CD4-positive, alpha-beta memory T cell (primary cell): ENCODE measurements at regions not wholly inside any gene's neighbourhood (a gene's known extent, or its start where the extent isn't known, plus 50 kb on each side); places are given as distances from the start of the nearest gene placed in this dataset.

Source experiments
- CTCF ChIA-PET: fragments of 350-600 bp; sonication (Branson Sonifier 250); formaldehyde crosslinking; loops from one replicate; lab custom pipeline; 2021; ENCODE audit warnings: inconsistent platforms; ENCODE audit not compliant: partially characterized antibody; lab: Charles Lee
- POLR2A ChIA-PET: fragments of 350-600 bp; sonication (Branson Sonifier 250); formaldehyde crosslinking; loops from one replicate; lab custom pipeline; 2021; ENCODE audit not compliant: partially characterized antibody; lab: Charles Lee
- DNase-seq, 5 donors: peaks; one replicate each; pipeline versions ENCODE4 v3.0.0 to v3.0.0-alpha.2; 2020 to 2022; ENCODE audit warnings: mixed read lengths in 1 of 5
- H3K27ac ChIP-seq: one replicate; pipeline ENCODE4 v1.7.0; 2013; ENCODE audit warnings: low read depth, low read length
- H3K27me3 ChIP-seq: 2 replicates; pipeline ENCODE4 v1.7.0; 2013; ENCODE audit warnings: mild to moderate bottlenecking, low read length, moderate library complexity; ENCODE audit not compliant: insufficient read depth
- H3K36me3 ChIP-seq: 2 replicates; pipeline ENCODE4 v1.7.0; 2013; ENCODE audit warnings: mild to moderate bottlenecking, low read length, moderate library complexity; ENCODE audit not compliant: insufficient read depth
- H3K4me1 ChIP-seq: 2 replicates; pipeline ENCODE4 v1.7.0; 2013; ENCODE audit warnings: mild to moderate bottlenecking, low read length, moderate library complexity; ENCODE audit not compliant: insufficient read depth
- H3K4me3 ChIP-seq, 2 donors: one replicate each; pipeline ENCODE4 v1.7.0; 2013; ENCODE audit warnings: low read length in 2 of 2, mild to moderate bottlenecking in 1 of 2
- H3K9me3 ChIP-seq, 2 donors: one replicate each; pipeline ENCODE4 v1.7.0; 2013; ENCODE audit warnings: low read length in 2 of 2, control low read depth in 1 of 2; ENCODE audit not compliant: control insufficient read depth in 1 of 2
- H3K27ac Mint-ChIP-seq, 7 donors: one replicate each; pipeline ENCODE4 v1.8.0; 2020 to 2021; ENCODE audit warnings: mixed read lengths in 7 of 7, mild to moderate bottlenecking in 6 of 7, inconsistent platforms in 3 of 7, moderate library complexity in 3 of 7
- H3K27me3 Mint-ChIP-seq, 2 donors: one replicate each; pipeline ENCODE4 v1.8.0; 2020 to 2021; ENCODE audit warnings: mixed read lengths in 2 of 2
- H3K36me3 Mint-ChIP-seq, 2 donors: one replicate each; pipeline ENCODE4 v1.8.0; 2020 to 2021; ENCODE audit warnings: mixed read lengths in 2 of 2, inconsistent platforms in 1 of 2, mild to moderate bottlenecking in 1 of 2
- H3K4me1 Mint-ChIP-seq, 4 donors: one replicate each; pipeline ENCODE4 v1.8.0; 2020 to 2021; ENCODE audit warnings: mixed read lengths in 4 of 4, mild to moderate bottlenecking in 1 of 4
- H3K4me3 Mint-ChIP-seq, 8 donors: one replicate each; pipeline ENCODE4 v1.8.0; 2020 to 2021; ENCODE audit warnings: mixed read lengths in 8 of 8, mild to moderate bottlenecking in 7 of 8, moderate library complexity in 6 of 8, inconsistent platforms in 3 of 8
- H3K9me3 Mint-ChIP-seq, 8 donors: one replicate each; pipeline ENCODE4 v1.8.0; 2020 to 2021; ENCODE audit warnings: mixed read lengths in 8 of 8, mild to moderate bottlenecking in 5 of 8, inconsistent platforms in 3 of 8, moderate library complexity in 1 of 8
- intact Hi-C: fragments of 100-400 bp; cut with micrococcal nuclease; formaldehyde crosslinking; loops from one replicate; pipeline ENCODE4 v1.15.1; 2023

GRCh38 chr13:38630780-38631179 is 56.1 kb upstream of the FREM2 start:
- no peaks in the 10 kb centered on the region for H3K27me3 ChIP-seq
- no peak overlapping the region for H3K4me3 ChIP-seq
- no peaks in the 10 kb centered on the region for H3K27me3 Mint-ChIP-seq
- H3K9me3 Mint-ChIP-seq: peaks cover 0 to 2% (median 0%) of the 10 kb centered on the region in 8 donors
- intact Hi-C loops: no loop called here
- H3K4me3 Mint-ChIP-seq: no peak overlapping the region
- no peak overlapping the region for H3K27ac ChIP-seq
- ChIA-PET CTCF (no interaction called here), POLR2A (no interaction called here)
- H3K27ac Mint-ChIP-seq: no peak overlapping the region
- H3K36me3 Mint-ChIP-seq: no peaks in the 10 kb centered on the region
- no peak for DNase-seq
- H3K4me1 ChIP-seq: no peaks in the 10 kb centered on the region
- H3K4me1 Mint-ChIP-seq: no peaks in the 10 kb centered on the region
- H3K36me3 ChIP-seq: no peaks in the 10 kb centered on the region
- no peaks in the 10 kb centered on the region for H3K9me3 ChIP-seq

DNA sequence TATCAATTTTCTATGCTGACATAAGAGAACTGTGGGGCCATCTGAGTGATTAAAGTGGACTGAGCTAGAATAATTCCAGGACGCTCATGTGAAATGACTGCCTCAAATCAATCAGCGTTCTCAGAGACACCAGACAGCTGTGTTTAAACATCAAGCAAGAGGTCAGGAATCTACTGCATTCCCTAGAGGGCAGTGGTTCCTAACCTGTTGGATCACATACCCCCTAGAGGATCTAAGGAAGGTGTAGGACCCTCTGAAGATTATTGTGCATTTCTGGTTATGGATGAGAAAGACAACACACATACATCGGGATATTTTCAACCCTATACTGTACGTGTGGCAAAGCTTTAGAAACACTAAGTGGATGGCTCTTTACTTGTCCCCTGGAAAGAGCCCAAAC is 51.8 kb upstream of the FREM2 start:
- H3K36me3 Mint-ChIP-seq: no peaks in the 10 kb centered on the region
- no peak overlapping the region for H3K4me3 Mint-ChIP-seq
- H3K27ac ChIP-seq: no peak overlapping the region
- H3K4me1 ChIP-seq: no peaks in the 10 kb centered on the region
- peaks cover 0 to 2% (median 0%) of the 10 kb centered on the region in 8 donors for H3K9me3 Mint-ChIP-seq
- H3K36me3 ChIP-seq: no peaks in the 10 kb centered on the region
- ChIA-PET CTCF (no interaction called here), POLR2A (no interaction called here)
- no peaks in the 10 kb centered on the region for H3K27me3 Mint-ChIP-seq
- no peak overlapping the region for H3K27ac Mint-ChIP-seq
- no peak overlapping the region for H3K4me3 ChIP-seq
- no peak for DNase-seq
- no peaks in the 10 kb centered on the region for H3K4me1 Mint-ChIP-seq
- no peaks in the 10 kb centered on the region for H3K27me3 ChIP-seq
- intact Hi-C loops: no loop called here
- no peaks in the 10 kb centered on the region for H3K9me3 ChIP-seq

- DNase-seq: no peak
- Mint-ChIP-seq H3K4me3 (no peak overlapping the region), H3K9me3 (peaks cover 0 to 2% (median 0%) of the 10 kb centered on the region in 8 donors), H3K27me3 (no peaks in the 10 kb centered on the region), H3K27ac (no peak overlapping the region), H3K36me3 (no peaks in the 10 kb centered on the region), H3K4me1 (no peaks in the 10 kb centered on the region)
- Histone ChIP-seq H3K27ac (no peak overlapping the region), H3K36me3 (no peaks in the 10 kb centered on the region), H3K27me3 (no peaks in the 10 kb centered on the region), H3K9me3 (no peaks in the 10 kb centered on the region), H3K4me1 (no peaks in the 10 kb centered on the region), H3K4me3 (no peak overlapping the region)
- intact Hi-C loops: no loop called here
- ChIA-PET CTCF (no interaction called here), POLR2A (no interaction called here)
Observed at GRCh38 chr13:38636073-38636472, 50.8 kb upstream of the FREM2 start.

GRCh38 chr13:38636761-38637160 is 50.1 kb upstream of the FREM2 start:
- intact Hi-C loops: no loop called here
- Mint-ChIP-seq H3K27ac (no peak overlapping the region), H3K4me1 (no peaks in the 10 kb centered on the region), H3K36me3 (no peaks in the 10 kb centered on the region), H3K4me3 (no peak overlapping the region), H3K27me3 (no peaks in the 10 kb centered on the region), H3K9me3 (peaks cover 0 to 2% (median 0%) of the 10 kb centered on the region in 8 donors)
- ChIA-PET POLR2A (no interaction called here), CTCF (no interaction called here)
- H3K4me1 ChIP-seq: no peaks in the 10 kb centered on the region
- no peak overlapping the region for H3K27ac ChIP-seq
- no peak for DNase-seq
- H3K9me3 ChIP-seq: no peaks in the 10 kb centered on the region
- H3K27me3 ChIP-seq: no peaks in the 10 kb centered on the region
- no peak overlapping the region for H3K4me3 ChIP-seq
- no peaks in the 10 kb centered on the region for H3K36me3 ChIP-seq
